Gastrocnemius medialis (tissue), 4 donors: ENCODE measurements at regions not wholly inside any gene's neighbourhood (a gene's known extent, or its start where the extent isn't known, plus 50 kb on each side); places are given as distances from the start of the nearest gene placed in this dataset.

Experiments
- CTCF ChIP-seq, 5 experiments: fragments of 450-650 bp in 3 of 5; fragments of 200-600 bp in 2 of 5; sonication (generic) in 2 of 5; IDR thresholded peaks in 4 of 5; conservative IDR thresholded peaks in 1 of 5; 1 replicate in 4 of 5; 2 replicates in 1 of 5; pipeline ENCODE4 v1.5.1; 2016 to 2019; ENCODE audit warnings: antibody characterized with exemption in 5 of 5, mild to moderate bottlenecking in 3 of 5, moderate library complexity in 3 of 5
- POLR2A ChIP-seq, 2 donors: fragments of 450-650 bp; IDR thresholded peaks; one replicate each; pipeline ENCODE4 v1.6.1; 2017; ENCODE audit warnings: antibody characterized with exemption in 2 of 2, mild to moderate bottlenecking in 2 of 2, moderate library complexity in 2 of 2

- TF ChIP-seq CTCF (IDR thresholded peaks at IDR 0.05 in 4 of 5, conservative IDR thresholded peaks at IDR 0.05 in 1 of 5) (no peak), POLR2A (IDR thresholded peaks at IDR 0.05) (no peak)
Measured at GRCh38 chr18:29661924-29662323, 1380.6 kb downstream of the DSC3 start.
